ENCODE measurements at regions not wholly inside any gene's neighbourhood (a gene's known extent, or its start where the extent isn't known, plus 50 kb on each side); places are given as distances from the start of the nearest gene placed in this dataset.

DNA sequence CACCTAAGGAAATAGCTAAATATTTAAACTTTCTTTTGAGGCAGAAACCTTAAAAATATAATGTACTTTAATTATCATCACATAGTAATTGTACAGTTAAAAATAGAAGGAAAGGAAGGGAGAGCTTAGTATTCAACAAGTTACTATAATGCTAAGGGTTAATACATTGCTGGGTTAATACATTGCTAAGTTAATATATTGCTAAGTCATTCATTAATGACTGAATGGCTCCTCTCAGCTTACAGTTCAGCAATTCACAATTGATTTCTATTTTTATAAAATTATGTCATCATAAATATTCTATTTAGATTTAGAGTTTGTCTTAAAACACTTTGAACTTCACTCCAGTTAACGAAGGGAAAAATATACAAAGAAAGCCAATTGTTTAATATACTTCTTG is 207.9 kb downstream of the BMP4 start:
- Histone ChIP-seq H3K9ac (ENCODE audit: control insufficient read depth, extremely low read depth, insufficient read depth, low read length) (no peak overlapping the region), H3K79me2 (ENCODE audit: control insufficient read depth, insufficient read depth, low read length) (no peaks in the 10 kb centered on the region), H3K27me3 (ENCODE audit: control insufficient read depth, extremely low read depth, insufficient read depth, low read length) (peaks cover 3% of the 10 kb centered on the region), H3K4me1 (ENCODE audit: control insufficient read depth, extremely low read depth, insufficient read depth, low read length) (no peaks in the 10 kb centered on the region), H3K36me3 (ENCODE audit: control insufficient read depth in 2 of 2, extremely low read depth in 1 of 2, insufficient read depth in 2 of 2, low read length in 2 of 2) (no peaks in the 10 kb centered on the region), H2AFZ (ENCODE audit: control insufficient read depth, low read length) (no peak overlapping the region), H4K20me1 (ENCODE audit: control insufficient read depth, extremely low read depth, insufficient read depth, low read length) (no peaks in the 10 kb centered on the region), H3K4me2 (ENCODE audit: control insufficient read depth, extremely low read depth, insufficient read depth, low read depth, low read length) (no peak overlapping the region), H3K9me3 (ENCODE audit: control insufficient read depth, low read depth, low read length) (no peaks in the 10 kb centered on the region), H3K4me3 (ENCODE audit: control insufficient read depth in 2 of 3, extremely low read depth in 1 of 3, insufficient read depth in 2 of 3, low read depth in 1 of 3, low read length in 3 of 3) (no peak overlapping the region), H3K9me1 (ENCODE audit: control insufficient read depth, extremely low read depth, insufficient read depth, low read length) (no peaks in the 10 kb centered on the region), H3K27ac (ENCODE audit: control insufficient read depth, insufficient read depth, low read length) (no peak overlapping the region)
- dilution Hi-C loops (cut with MboI; ENCODE audit: extremely low pct_ligation_motif_present, low sequenced_read_pairs): no loop called here
- TF ChIP-seq EZH2 (IDR thresholded peaks at IDR 0.05; ENCODE audit: low read length): no peak
- TF ChIP-seq, protein P1, sequence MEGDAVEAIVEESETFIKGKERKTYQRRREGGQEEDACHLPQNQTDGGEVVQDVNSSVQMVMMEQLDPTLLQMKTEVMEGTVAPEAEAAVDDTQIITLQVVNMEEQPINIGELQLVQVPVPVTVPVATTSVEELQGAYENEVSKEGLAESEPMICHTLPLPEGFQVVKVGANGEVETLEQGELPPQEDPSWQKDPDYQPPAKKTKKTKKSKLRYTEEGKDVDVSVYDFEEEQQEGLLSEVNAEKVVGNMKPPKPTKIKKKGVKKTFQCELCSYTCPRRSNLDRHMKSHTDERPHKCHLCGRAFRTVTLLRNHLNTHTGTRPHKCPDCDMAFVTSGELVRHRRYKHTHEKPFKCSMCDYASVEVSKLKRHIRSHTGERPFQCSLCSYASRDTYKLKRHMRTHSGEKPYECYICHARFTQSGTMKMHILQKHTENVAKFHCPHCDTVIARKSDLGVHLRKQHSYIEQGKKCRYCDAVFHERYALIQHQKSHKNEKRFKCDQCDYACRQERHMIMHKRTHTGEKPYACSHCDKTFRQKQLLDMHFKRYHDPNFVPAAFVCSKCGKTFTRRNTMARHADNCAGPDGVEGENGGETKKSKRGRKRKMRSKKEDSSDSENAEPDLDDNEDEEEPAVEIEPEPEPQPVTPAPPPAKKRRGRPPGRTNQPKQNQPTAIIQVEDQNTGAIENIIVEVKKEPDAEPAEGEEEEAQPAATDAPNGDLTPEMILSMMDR (optimal IDR thresholded peaks at IDR 0.05 in 1 of 3, IDR thresholded peaks at IDR 0.05 in 1 of 3, conservative IDR thresholded peaks at IDR 0.05 in 1 of 3; ENCODE audit: extremely low read depth in 1 of 3, insufficient read depth in 2 of 3, low read length in 3 of 3): no peak
- FAIRE-seq (no peak), DNase-seq (ENCODE audit: low read depth, low spot score) (no peak)

DNA sequence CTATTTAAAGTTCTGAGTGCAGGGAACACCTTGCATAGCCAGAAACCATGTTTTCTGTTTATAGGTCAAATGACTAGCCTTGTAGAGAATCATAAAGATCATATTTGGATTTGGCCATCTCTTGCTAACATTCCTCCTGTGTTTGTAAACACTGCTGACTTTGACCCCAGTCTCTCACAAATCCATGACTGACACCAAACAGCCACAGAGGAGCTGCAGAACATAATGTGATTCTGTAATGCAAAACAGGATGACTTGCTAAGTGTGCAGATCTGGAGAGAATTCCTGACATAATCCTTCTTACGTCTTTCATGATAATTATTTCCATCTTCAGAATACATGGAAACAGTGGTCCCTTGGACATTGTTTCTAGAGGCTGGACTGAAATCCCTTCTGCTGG is 211.8 kb downstream of the BMP4 start:
- TF ChIP-seq, protein P1 (optimal IDR thresholded peaks at IDR 0.05 in 1 of 3, IDR thresholded peaks at IDR 0.05 in 1 of 3, conservative IDR thresholded peaks at IDR 0.05 in 1 of 3; ENCODE audit: extremely low read depth in 1 of 3, insufficient read depth in 2 of 3, low read length in 3 of 3): no peak
- TF ChIP-seq EZH2 (IDR thresholded peaks at IDR 0.05; ENCODE audit: low read length): no peak
- dilution Hi-C loops (cut with MboI; ENCODE audit: extremely low pct_ligation_motif_present, low sequenced_read_pairs): no loop called here
- FAIRE-seq (peak; percentile 9), DNase-seq (ENCODE audit: low read depth, low spot score) (no peak)
- no peaks in the 10 kb centered on the region for H3K9me1 ChIP-seq (ENCODE audit: control insufficient read depth, extremely low read depth, insufficient read depth, low read length)
- H4K20me1 ChIP-seq (ENCODE audit: control insufficient read depth, extremely low read depth, insufficient read depth, low read length): no peaks in the 10 kb centered on the region
- no peak overlapping the region for H2AFZ ChIP-seq (ENCODE audit: control insufficient read depth, low read length)
- no peaks in the 10 kb centered on the region for H3K36me3 ChIP-seq (ENCODE audit: control insufficient read depth in 2 of 2, extremely low read depth in 1 of 2, insufficient read depth in 2 of 2, low read length in 2 of 2)
- no peak overlapping the region for H3K4me3 ChIP-seq (ENCODE audit: control insufficient read depth in 2 of 3, extremely low read depth in 1 of 3, insufficient read depth in 2 of 3, low read depth in 1 of 3, low read length in 3 of 3)
- H3K27ac ChIP-seq (ENCODE audit: control insufficient read depth, insufficient read depth, low read length): no peak overlapping the region
- H3K9ac ChIP-seq (ENCODE audit: control insufficient read depth, extremely low read depth, insufficient read depth, low read length): no peak overlapping the region
- no peaks in the 10 kb centered on the region for H3K79me2 ChIP-seq (ENCODE audit: control insufficient read depth, insufficient read depth, low read length)
- H3K27me3 ChIP-seq (ENCODE audit: control insufficient read depth, extremely low read depth, insufficient read depth, low read length): peaks cover 3% of the 10 kb centered on the region
- no peaks in the 10 kb centered on the region for H3K4me1 ChIP-seq (ENCODE audit: control insufficient read depth, extremely low read depth, insufficient read depth, low read length)
- H3K9me3 ChIP-seq (ENCODE audit: control insufficient read depth, low read depth, low read length): no peaks in the 10 kb centered on the region
- H3K4me2 ChIP-seq (ENCODE audit: control insufficient read depth, extremely low read depth, insufficient read depth, low read depth, low read length): no peak overlapping the region

Data from keratinocyte (primary cell).